ENCODE measurements at regions not wholly inside any gene's neighbourhood (a gene's known extent, or its start where the extent isn't known, plus 50 kb on each side); places are given as distances from the start of the nearest gene placed in this dataset.

GRCh38 chrX:120690344-120690743, 60.5 kb upstream of the C1GALT1C1 start:
- no peak for DNase-seq
- TF ChIP-seq EP300 (IDR thresholded peaks at IDR 0.05) (no peak), POLR2A (IDR thresholded peaks at IDR 0.05) (no peak), CTCF (IDR thresholded peaks at IDR 0.05) (no peak), POLR2AphosphoS5 (IDR thresholded peaks at IDR 0.05) (no peak)
- no peak overlapping the region for H3K4me3 ChIP-seq
- H3K9me3 ChIP-seq = no peaks in the 10 kb centered on the region
- no peak overlapping the region for H3K27ac ChIP-seq
- no peaks in the 10 kb centered on the region for H3K4me1 ChIP-seq
- 65 to 89% (median 71%) methylated on average over 3 of the region's 3 CpGs for WGBS, 5 donors
- H3K27me3 ChIP-seq = no peaks in the 10 kb centered on the region
- intact Hi-C loops (cut with DNase I; ENCODE audit: low total_unique reads) = no loop called here
- no peaks in the 10 kb centered on the region for H3K36me3 ChIP-seq

GRCh38 chrX:120680090-120680489, 50.2 kb upstream of the C1GALT1C1 start:
- Histone ChIP-seq H3K27me3 (no peaks in the 10 kb centered on the region), H3K9me3 (no peaks in the 10 kb centered on the region), H3K4me1 (no peaks in the 10 kb centered on the region), H3K27ac (no peak overlapping the region), H3K36me3 (no peaks in the 10 kb centered on the region), H3K4me3 (no peak overlapping the region)
- no peak for TF ChIP-seq CTCF (IDR thresholded peaks at IDR 0.05)
- no peak for TF ChIP-seq POLR2A (IDR thresholded peaks at IDR 0.05)
- no peak for TF ChIP-seq POLR2AphosphoS5 (IDR thresholded peaks at IDR 0.05)
- TF ChIP-seq EP300 (IDR thresholded peaks at IDR 0.05) = no peak
- intact Hi-C loops (cut with DNase I; ENCODE audit: low total_unique reads) = no loop called here
- WGBS, 5 donors = 81 to 93% (median 89%) methylated on average over 5 of the region's 5 CpGs
- DNase-seq = no peak

All from stomach (tissue), 8 donors.